Heart left ventricle (tissue), 16 donors: ENCODE measurements at regions not wholly inside any gene's neighbourhood (a gene's known extent, or its start where the extent isn't known, plus 50 kb on each side); places are given as distances from the start of the nearest gene placed in this dataset.

Experiments used
- ATAC-seq, 4 donors: fragments of 200-7000 bp; cut with Tn5 transposase; one replicate each; pipeline ENCODE4 v1.9.1; 2020 to 2022; ENCODE audit warnings: moderate library complexity in 4 of 4, mild to moderate bottlenecking in 3 of 4, moderate number of reproducible peaks in 1 of 4
- DNase-seq, 5 donors: peaks; one replicate each; pipeline ENCODE4 v3.0.0-alpha.2; 2020
- H3K27ac ChIP-seq, 12 donors: fragments of 200-600 bp; sonication (generic) in 4 of 12; one replicate each; pipeline versions ENCODE4 v1.5.0 to v1.8.0; 2016 to 2022; ENCODE audit warnings: mild to moderate bottlenecking in 2 of 12
- H3K27me3 ChIP-seq, 9 donors: fragments of 200-600 bp; sonication (generic) in 2 of 9; one replicate each; pipeline versions ENCODE4 v1.5.1 to v1.8.0; 2016 to 2022; ENCODE audit warnings: mild to moderate bottlenecking in 3 of 9
- H3K36me3 ChIP-seq, 9 donors: fragments of 200-600 bp; sonication (generic) in 2 of 9; one replicate each; pipeline versions ENCODE4 v1.5.0 to v1.8.0; 2018 to 2022; ENCODE audit warnings: mild to moderate bottlenecking in 2 of 9
- H3K4me1 ChIP-seq, 12 donors: fragments of 200-600 bp; sonication (generic) in 4 of 12; one replicate each; pipeline versions ENCODE4 v1.5.0 to v1.8.0; 2016 to 2022; ENCODE audit warnings: mild to moderate bottlenecking in 3 of 12
- H3K4me3 ChIP-seq, 12 donors: fragments of 200-600 bp; sonication (generic) in 4 of 12; one replicate each; pipeline versions ENCODE4 v1.5.0 to v1.8.0; 2017 to 2022; ENCODE audit warnings: mild to moderate bottlenecking in 9 of 12, moderate library complexity in 4 of 12
- H3K9me3 ChIP-seq, 12 donors: fragments of 200-600 bp; sonication (generic) in 4 of 12; one replicate each; pipeline versions ENCODE4 v1.5.0 to v1.8.0; 2016 to 2022; ENCODE audit warnings: mild to moderate bottlenecking in 1 of 12
- POLR2A ChIP-seq, 2 donors: fragments of 450-650 bp; IDR thresholded peaks; one replicate each; pipeline ENCODE4 v1.6.1; 2017; ENCODE audit warnings: antibody characterized with exemption in 2 of 2, mild to moderate bottlenecking in 2 of 2, moderate library complexity in 2 of 2
- WGBS, 4 donors: extraction: QIAGEN DNeasy Blood & Tissue Kit in 2 of 4; methylation state at CpG; one replicate each; pipeline versions ENCODE4 v1.1.5 to v1.1.7; 2013 to 2018; 5-methylcytosine and 5-hydroxymethylcytosine counted together
- intact Hi-C, 10 donors: fragments of 100-400 bp; cut with DNase I; formaldehyde crosslinking; loops; one replicate each; pipeline versions ENCODE4 v1.11.1 to v1.14.2; 2022
- TF ChIP-seq, protein P1 (sequence below), 12 donors: fragments of 200-600 bp; sonication (generic) in 4 of 12; IDR thresholded peaks; one replicate each; pipeline versions ENCODE4 v1.5.0 to v1.8.0; 2018 to 2022; ENCODE audit warnings: antibody characterized with exemption in 12 of 12, mild to moderate bottlenecking in 5 of 12
- donor health status: ischemic (EF 13 %, LVEDD 7.1; RV severe dilation, severe dysfunction).
- donor health status: healthy with polysubstance abuse.
- donor health status: DM: no; HTN: yes; CAD: no.
- donor health status: DM: no; HTN: no; CAD: no.
- donor health status: ischemic (EF 25% LVEDD 6.9; RV normal size, moderate dysfunction).
- donor health status: ischemic (EF 25% LVEDD 5.7; RV mildly dilated, moderate dysfunction).
- donor health status: healthy.
- donor health status: DM: yes; HTN: yes; CAD: no.
- donor health status: ischemic (EF 35%, LVEDD 5.7; RV mildly dilated, moderate dysfunction).
- donor health status: nonischemic (EF 11% LVEDD 7.7; RV severe dilation, severe dysfunction).
- donor health status: DM: yes; HTN: yes; CAD: no.
- donor health status: PGD.
- donor health status: ischemic (EF 29% LVEDD 5.4; RV normal size, mild dysfunction).
- donor health status: nonischemic (EF 23%, LVEDD 6.1; RV moderate dilation, normal function).

DNA sequence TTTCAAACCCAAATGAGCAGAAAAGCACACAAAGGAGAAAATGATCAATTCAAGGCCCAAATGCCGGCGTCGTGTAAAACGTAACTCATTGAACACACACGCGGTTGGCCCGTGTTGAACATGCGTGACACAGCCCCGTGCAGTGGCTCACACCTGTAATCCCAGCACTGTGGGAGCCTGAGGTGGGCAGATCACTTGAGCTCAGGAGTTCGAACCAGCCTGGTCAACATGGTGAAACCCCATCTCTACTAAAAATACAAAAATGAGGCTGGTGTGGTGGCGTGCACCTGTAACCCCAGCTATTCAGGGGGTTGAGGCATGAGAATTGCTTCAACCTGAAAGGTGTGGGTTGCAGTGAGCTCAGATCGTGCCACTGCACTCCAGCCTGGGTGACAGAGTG is 156.7 kb upstream of the KLF6 start:
- peaks cover 0 to 5% (median 0%) of the 10 kb centered on the region in 12 donors for H3K9me3 ChIP-seq
- no peak overlapping the region for H3K4me3 ChIP-seq
- DNase-seq = no peak
- no peak for ATAC-seq
- H3K27ac ChIP-seq = no peak overlapping the region
- peaks cover 0 to 12% (median 0%) of the 10 kb centered on the region in 12 donors for H3K4me1 ChIP-seq
- 98 to 99% (median 98%) methylated on average over 12 of the region's 12 CpGs for WGBS, 4 donors
- no peaks in the 10 kb centered on the region for H3K27me3 ChIP-seq
- H3K36me3 ChIP-seq = no peaks in the 10 kb centered on the region
- intact Hi-C loops = no loop called here
- TF ChIP-seq, protein P1, sequence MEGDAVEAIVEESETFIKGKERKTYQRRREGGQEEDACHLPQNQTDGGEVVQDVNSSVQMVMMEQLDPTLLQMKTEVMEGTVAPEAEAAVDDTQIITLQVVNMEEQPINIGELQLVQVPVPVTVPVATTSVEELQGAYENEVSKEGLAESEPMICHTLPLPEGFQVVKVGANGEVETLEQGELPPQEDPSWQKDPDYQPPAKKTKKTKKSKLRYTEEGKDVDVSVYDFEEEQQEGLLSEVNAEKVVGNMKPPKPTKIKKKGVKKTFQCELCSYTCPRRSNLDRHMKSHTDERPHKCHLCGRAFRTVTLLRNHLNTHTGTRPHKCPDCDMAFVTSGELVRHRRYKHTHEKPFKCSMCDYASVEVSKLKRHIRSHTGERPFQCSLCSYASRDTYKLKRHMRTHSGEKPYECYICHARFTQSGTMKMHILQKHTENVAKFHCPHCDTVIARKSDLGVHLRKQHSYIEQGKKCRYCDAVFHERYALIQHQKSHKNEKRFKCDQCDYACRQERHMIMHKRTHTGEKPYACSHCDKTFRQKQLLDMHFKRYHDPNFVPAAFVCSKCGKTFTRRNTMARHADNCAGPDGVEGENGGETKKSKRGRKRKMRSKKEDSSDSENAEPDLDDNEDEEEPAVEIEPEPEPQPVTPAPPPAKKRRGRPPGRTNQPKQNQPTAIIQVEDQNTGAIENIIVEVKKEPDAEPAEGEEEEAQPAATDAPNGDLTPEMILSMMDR (IDR thresholded peaks at IDR 0.05) = no peak
- TF ChIP-seq POLR2A (IDR thresholded peaks at IDR 0.05) = no peak

DNA sequence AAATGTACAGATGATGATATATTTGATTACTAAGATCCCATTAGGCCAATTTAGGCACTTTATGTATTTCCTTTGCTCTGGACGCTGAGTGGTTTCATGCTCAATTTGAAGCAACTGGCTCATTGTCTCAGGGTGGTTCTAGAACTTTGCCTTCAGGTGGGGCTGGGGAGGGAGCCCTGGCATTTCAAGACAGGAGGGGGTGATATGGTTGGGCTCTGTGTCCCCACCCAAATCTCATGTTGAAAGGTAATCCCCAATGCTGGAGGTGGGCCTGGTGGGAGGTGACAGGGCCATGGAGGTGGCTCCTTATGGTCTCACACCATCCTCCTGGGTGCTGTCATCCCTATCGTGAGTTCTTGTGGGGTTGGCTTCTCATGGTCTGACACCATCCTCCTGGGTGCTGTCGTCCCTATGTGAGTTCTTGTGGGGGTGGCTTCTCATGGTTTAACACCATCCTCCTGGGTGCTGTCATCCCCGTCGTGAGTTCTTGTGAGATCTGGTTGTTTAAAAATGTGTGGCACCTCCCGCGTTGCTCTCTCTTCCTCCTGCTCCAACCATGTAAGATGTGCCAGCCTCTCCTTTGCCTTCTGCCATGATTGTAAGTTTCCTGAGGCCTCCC is 151.5 kb upstream of the KLF6 start:
- H3K9me3 ChIP-seq = no peaks in the 10 kb centered on the region
- intact Hi-C loops = no loop called here
- H3K4me1 ChIP-seq = peaks cover 0 to 36% (median 7%) of the 10 kb centered on the region in 12 donors
- ATAC-seq (no peak), DNase-seq (no peak)
- H3K27me3 ChIP-seq = no peaks in the 10 kb centered on the region
- no peak for TF ChIP-seq POLR2A (IDR thresholded peaks at IDR 0.05)
- TF ChIP-seq, protein P1 (IDR thresholded peaks at IDR 0.05) = no peak
- peak overlapping the region in 7 of 12 donors; percentile 25 to 81 (median 67) for H3K27ac ChIP-seq
- no peaks in the 10 kb centered on the region for H3K36me3 ChIP-seq
- 85 to 94% (median 91%) methylated on average over 6 to 7 of the region's 7 CpGs for WGBS, 4 donors
- H3K4me3 ChIP-seq = no peak overlapping the region

DNA sequence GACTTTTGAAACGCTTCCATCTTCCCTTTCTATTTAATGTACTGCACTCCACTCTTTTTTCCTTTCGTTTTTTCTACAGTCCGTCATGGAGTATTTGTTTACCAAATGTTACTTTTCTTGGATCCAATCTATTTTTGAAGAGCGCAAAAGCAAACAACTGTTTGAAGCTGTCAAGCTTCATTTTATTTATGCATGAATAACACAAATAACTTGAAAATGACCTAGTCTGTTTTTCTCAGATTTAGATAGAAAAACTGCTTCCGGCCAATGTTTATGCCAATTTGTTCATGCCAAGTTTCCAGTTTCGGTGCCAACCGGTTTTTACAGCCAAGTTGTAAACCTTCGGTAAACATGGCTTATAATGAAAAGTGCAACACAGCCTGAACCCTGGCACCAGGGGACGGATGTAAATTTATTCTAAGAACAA is 150.9 kb upstream of the KLF6 start:
- H3K4me3 ChIP-seq = peak overlapping the region in 4 of 12 donors; percentile 27 to 39 (median 34)
- no peaks in the 10 kb centered on the region for H3K9me3 ChIP-seq
- TF ChIP-seq, protein P1 (IDR thresholded peaks at IDR 0.05) = no peak
- no peak for TF ChIP-seq POLR2A (IDR thresholded peaks at IDR 0.05)
- H3K27ac ChIP-seq = peak overlapping the region; percentile 11 to 84 (median 56)
- no peaks in the 10 kb centered on the region for H3K36me3 ChIP-seq
- 55 to 83% (median 73%) methylated on average over 9 of the region's 9 CpGs for WGBS, 4 donors
- no peaks in the 10 kb centered on the region for H3K27me3 ChIP-seq
- ATAC-seq (no peak), DNase-seq (no peak)
- intact Hi-C loops = no loop called here
- peaks cover 0 to 36% (median 7%) of the 10 kb centered on the region in 12 donors for H3K4me1 ChIP-seq

DNA sequence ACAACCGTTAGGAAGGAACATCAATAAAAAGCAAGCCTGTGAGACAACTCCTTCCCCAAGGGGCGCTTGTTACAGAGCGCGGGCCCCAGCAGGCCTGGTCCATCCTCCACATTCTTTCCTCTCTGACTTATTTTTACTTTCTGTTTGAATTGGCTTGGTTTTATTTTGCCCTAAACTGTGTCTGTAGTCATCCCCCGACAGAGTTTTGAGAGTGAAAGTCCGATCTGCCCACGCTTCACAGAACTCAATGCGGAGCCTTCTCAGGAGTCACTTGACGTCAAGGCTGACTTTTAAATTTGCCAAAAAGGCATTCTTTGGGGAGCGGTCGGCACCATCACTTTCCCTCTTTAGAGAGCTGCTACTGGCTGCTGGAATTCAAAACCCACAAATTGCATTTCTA is 150.1 kb upstream of the KLF6 start:
- WGBS, 4 donors = 56 to 76% (median 68%) methylated on average over 11 of the region's 11 CpGs
- intact Hi-C loops = no loop called here
- Histone ChIP-seq H3K27ac (peak overlapping the region; percentile 11 to 84 (median 56)), H3K4me3 (peak overlapping the region in 7 of 12 donors; percentile 8 to 39 (median 27)), H3K27me3 (no peaks in the 10 kb centered on the region), H3K4me1 (peaks cover 0 to 36% (median 7%) of the 10 kb centered on the region in 12 donors), H3K9me3 (no peaks in the 10 kb centered on the region), H3K36me3 (no peaks in the 10 kb centered on the region)
- DNase-seq = peak in 4 of 5 donors; percentile 42 to 67 (median 59)
- peak; percentile 23 to 92 (median 79) for ATAC-seq
- TF ChIP-seq, protein P1 (IDR thresholded peaks at IDR 0.05) = peak in 1 of 12 donors; percentile 13
- no peak for TF ChIP-seq POLR2A (IDR thresholded peaks at IDR 0.05)
